Breast epithelium (tissue), 4 donors: ENCODE measurements at regions not wholly inside any gene's neighbourhood (a gene's known extent, or its start where the extent isn't known, plus 50 kb on each side); places are given as distances from the start of the nearest gene placed in this dataset.
A peak's percentile ranks its signal among the peaks of the same experiment; 100 is the strongest.

Source experiments
- DNase-seq, 2 donors: peaks; one replicate each; pipeline ENCODE4 v3.0.0-alpha.2; 2019; ENCODE audit warnings: low spot score in 2 of 2
- H3K27ac ChIP-seq, 2 donors: fragments of 200-600 bp; sonication (generic) in 1 of 2; one replicate each; pipeline ENCODE4 v1.5.1; 2016 to 2019; ENCODE audit warnings: mild to moderate bottlenecking in 1 of 2
- H3K27me3 ChIP-seq, 2 donors: fragments of 200-600 bp; sonication (generic) in 1 of 2; one replicate each; pipeline versions ENCODE4 v1.5.1 to v1.6.0; 2017 to 2019; ENCODE audit warnings: control low read depth in 1 of 2, mild to moderate bottlenecking in 1 of 2
- H3K36me3 ChIP-seq: fragments of 200-600 bp; one replicate; pipeline ENCODE4 v1.5.1; 2019
- H3K4me1 ChIP-seq, 2 donors: fragments of 200-600 bp; sonication (generic); one replicate each; pipeline ENCODE4 v1.5.1; 2016 to 2019; ENCODE audit warnings: control low read depth in 1 of 2
- H3K4me3 ChIP-seq, 3 donors: fragments of 200-600 bp; sonication (generic); 1 replicate in 2 of 3; 2 replicates in 1 of 3; pipeline ENCODE4 v1.5.1; 2016 to 2019; ENCODE audit warnings: mild to moderate bottlenecking in 3 of 3, moderate library complexity in 2 of 3
- H3K9me3 ChIP-seq, 2 donors: fragments of 200-600 bp; sonication (generic) in 1 of 2; one replicate each; pipeline ENCODE4 v1.5.1; 2016 to 2019; ENCODE audit warnings: control low read depth in 1 of 2
- POLR2A ChIP-seq: fragments of 450-650 bp; IDR thresholded peaks from one replicate; pipeline ENCODE4 v1.6.1; 2016; ENCODE audit warnings: antibody characterized with exemption, mild to moderate bottlenecking, moderate library complexity
- POLR2AphosphoS5 ChIP-seq, 3 donors: sonication (generic); formaldehyde crosslinking; IDR thresholded peaks; one replicate each; pipeline ENCODE4 v1.6.1; 2017; ENCODE audit warnings: antibody characterized with exemption in 3 of 3
- intact Hi-C: fragments of 100-400 bp; cut with DNase I; formaldehyde crosslinking; loops from one replicate; pipeline ENCODE4 v1.15.1; 2023; ENCODE audit warnings: low total_unique reads
- TF ChIP-seq, protein P1 (sequence below), 3 donors: fragments of 450-650 bp; IDR thresholded peaks; one replicate each; pipeline ENCODE4 v1.5.1; 2016 to 2017; ENCODE audit warnings: antibody characterized with exemption in 3 of 3, mild to moderate bottlenecking in 3 of 3, moderate library complexity in 3 of 3

- intact Hi-C loops, result no loop called here
- Histone ChIP-seq H3K27ac (no peak overlapping the region), H3K4me1 (no peaks in the 10 kb centered on the region), H3K4me3 (no peak overlapping the region), H3K9me3 (no peaks in the 10 kb centered on the region), H3K27me3 (no peaks in the 10 kb centered on the region), H3K36me3 (no peaks in the 10 kb centered on the region)
- no peak for DNase-seq
- TF ChIP-seq, protein P1, sequence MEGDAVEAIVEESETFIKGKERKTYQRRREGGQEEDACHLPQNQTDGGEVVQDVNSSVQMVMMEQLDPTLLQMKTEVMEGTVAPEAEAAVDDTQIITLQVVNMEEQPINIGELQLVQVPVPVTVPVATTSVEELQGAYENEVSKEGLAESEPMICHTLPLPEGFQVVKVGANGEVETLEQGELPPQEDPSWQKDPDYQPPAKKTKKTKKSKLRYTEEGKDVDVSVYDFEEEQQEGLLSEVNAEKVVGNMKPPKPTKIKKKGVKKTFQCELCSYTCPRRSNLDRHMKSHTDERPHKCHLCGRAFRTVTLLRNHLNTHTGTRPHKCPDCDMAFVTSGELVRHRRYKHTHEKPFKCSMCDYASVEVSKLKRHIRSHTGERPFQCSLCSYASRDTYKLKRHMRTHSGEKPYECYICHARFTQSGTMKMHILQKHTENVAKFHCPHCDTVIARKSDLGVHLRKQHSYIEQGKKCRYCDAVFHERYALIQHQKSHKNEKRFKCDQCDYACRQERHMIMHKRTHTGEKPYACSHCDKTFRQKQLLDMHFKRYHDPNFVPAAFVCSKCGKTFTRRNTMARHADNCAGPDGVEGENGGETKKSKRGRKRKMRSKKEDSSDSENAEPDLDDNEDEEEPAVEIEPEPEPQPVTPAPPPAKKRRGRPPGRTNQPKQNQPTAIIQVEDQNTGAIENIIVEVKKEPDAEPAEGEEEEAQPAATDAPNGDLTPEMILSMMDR (IDR thresholded peaks at IDR 0.05), result no peak
- no peak for TF ChIP-seq POLR2A
- no peak for TF ChIP-seq POLR2AphosphoS5 (IDR thresholded peaks at IDR 0.05)
Measured at GRCh38 chr14:34063042-34063441, 112.2 kb upstream of the EGLN3 start.

DNA sequence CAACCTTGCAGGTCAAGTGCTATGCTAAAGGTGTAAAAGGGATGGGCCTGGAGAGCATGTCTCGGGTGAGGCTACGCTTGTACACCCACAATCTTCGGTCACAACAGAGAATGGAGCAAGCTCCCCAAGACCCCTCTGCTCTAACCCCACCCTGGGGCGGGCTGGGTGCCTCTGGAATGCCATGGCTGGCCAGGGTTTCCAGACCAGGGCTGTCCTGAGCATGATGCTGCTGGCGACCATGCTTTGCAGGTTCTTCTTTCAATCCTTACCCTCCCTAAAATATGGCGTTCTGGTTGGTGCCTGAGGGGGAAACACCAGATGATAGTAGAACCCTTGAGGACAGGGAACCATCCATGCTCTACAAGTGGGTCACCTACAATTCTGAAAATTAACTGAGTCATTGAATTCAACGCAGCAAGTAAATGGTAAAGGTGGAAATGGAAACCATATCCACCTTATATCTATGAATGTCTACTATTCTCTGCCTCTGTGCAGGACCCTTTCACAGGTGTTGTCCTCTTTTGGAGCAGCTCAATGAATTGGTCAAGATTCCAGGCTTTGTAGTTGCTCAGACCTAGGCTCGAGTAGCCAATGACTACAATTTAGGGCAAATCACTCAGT lies 111.6 kb upstream of the EGLN3 start:
- intact Hi-C loops, result no loop called here
- no peaks in the 10 kb centered on the region for H3K36me3 ChIP-seq
- H3K4me1 ChIP-seq, result no peaks in the 10 kb centered on the region
- no peak for DNase-seq
- H3K4me3 ChIP-seq, result no peak overlapping the region
- H3K27ac ChIP-seq, result no peak overlapping the region
- H3K9me3 ChIP-seq, result no peaks in the 10 kb centered on the region
- H3K27me3 ChIP-seq, result no peaks in the 10 kb centered on the region
- TF ChIP-seq, protein P1 (IDR thresholded peaks at IDR 0.05), result no peak
- TF ChIP-seq POLR2A (no peak), POLR2AphosphoS5 (IDR thresholded peaks at IDR 0.05) (no peak)

GRCh38 chr14:34060651-34060999 lies 109.8 kb upstream of the EGLN3 start:
- Histone ChIP-seq H3K36me3 (no peaks in the 10 kb centered on the region), H3K4me1 (no peaks in the 10 kb centered on the region), H3K9me3 (no peaks in the 10 kb centered on the region), H3K4me3 (peak overlapping the region; percentile 55 to 80 (median 70)), H3K27me3 (no peaks in the 10 kb centered on the region), H3K27ac (peak overlapping the region; percentile 90 to 92)
- no peak for DNase-seq
- no peak for TF ChIP-seq POLR2A
- TF ChIP-seq, protein P1 (IDR thresholded peaks at IDR 0.05), result no peak
- TF ChIP-seq POLR2AphosphoS5 (IDR thresholded peaks at IDR 0.05), result no peak
- intact Hi-C loops, result no loop called here

DNA sequence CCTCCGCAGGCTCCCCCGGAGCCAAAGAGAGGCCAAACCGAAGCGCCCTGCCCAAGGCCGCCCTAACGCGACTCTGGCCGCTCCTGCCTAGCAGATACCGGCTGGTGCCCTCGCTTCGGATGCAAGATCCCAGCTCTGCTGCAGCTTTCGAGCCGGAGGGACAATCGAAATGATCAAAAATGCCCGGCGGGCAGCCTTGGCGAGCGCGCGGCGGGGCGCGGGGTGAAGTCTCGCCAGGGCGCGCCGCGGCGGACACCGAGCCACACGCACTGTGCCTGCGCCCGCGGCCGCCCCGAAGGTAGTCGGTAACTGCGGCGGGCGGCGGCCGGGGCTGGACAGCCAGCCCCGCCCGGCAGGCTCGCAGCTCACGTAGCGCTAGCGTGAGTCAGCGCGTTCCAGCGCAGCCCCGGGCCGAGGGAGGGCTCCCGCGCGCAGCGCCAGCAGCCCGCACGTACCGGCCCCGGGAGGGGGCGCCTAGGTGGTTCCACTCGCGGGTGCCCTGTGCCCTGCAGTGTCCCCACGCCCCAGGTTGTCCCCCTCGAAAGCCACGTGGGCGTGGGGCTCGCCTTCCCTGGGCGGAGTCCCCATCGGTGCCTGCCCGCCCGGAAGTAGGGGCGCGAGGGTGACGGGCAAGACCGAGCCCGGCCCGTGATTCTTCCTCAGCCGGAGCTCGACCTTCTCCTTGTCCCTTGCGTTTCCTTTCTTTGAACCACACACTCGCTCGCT lies 109.2 kb upstream of the EGLN3 start:
- Histone ChIP-seq H3K36me3 (no peaks in the 10 kb centered on the region), H3K4me3 (peak overlapping the region; percentile 55 to 80 (median 70)), H3K9me3 (no peaks in the 10 kb centered on the region), H3K27me3 (no peaks in the 10 kb centered on the region), H3K27ac (peak overlapping the region; percentile 90 to 92), H3K4me1 (no peaks in the 10 kb centered on the region)
- intact Hi-C loops, result no loop called here
- DNase-seq, result peak; percentile 52 to 76
- TF ChIP-seq POLR2A, result no peak
- peak in 2 of 3 donors; percentile 33 to 69 for TF ChIP-seq POLR2AphosphoS5 (IDR thresholded peaks at IDR 0.05)
- TF ChIP-seq, protein P1 (IDR thresholded peaks at IDR 0.05), result peak in 1 of 3 donors; percentile 33
